ENCODE measurements at regions not wholly inside any gene's neighbourhood (a gene's known extent, or its start where the extent isn't known, plus 50 kb on each side); places are given as distances from the start of the nearest gene placed in this dataset.

- no peak for DNase-seq (ENCODE audit: insufficient read length)
- FAIRE-seq, result no peak
- TF ChIP-seq TAF1 (IDR thresholded peaks at IDR 0.05; ENCODE audit: borderline replicate concordance, low read depth, low read length), result no peak
- no peak for TF ChIP-seq POLR2A (IDR thresholded peaks at IDR 0.05; ENCODE audit: low read depth, low read length)
Observed at GRCh38 chr1:187168297-187168696, 339.5 kb downstream of the PLA2G4A start.

GRCh38 chr1:187185389-187185788 is 356.6 kb downstream of the PLA2G4A start:
- no peak for FAIRE-seq
- no peak for DNase-seq (ENCODE audit: insufficient read length)
- no peak for TF ChIP-seq TAF1 (IDR thresholded peaks at IDR 0.05; ENCODE audit: borderline replicate concordance, low read depth, low read length)
- no peak for TF ChIP-seq POLR2A (IDR thresholded peaks at IDR 0.05; ENCODE audit: low read depth, low read length)
- TF ChIP-seq POLR2AphosphoS5 (IDR thresholded peaks at IDR 0.05; ENCODE audit: low read depth, low read length), result no peak

- no peak for FAIRE-seq
- TF ChIP-seq POLR2AphosphoS5 (IDR thresholded peaks at IDR 0.05; ENCODE audit: low read depth, low read length) (no peak), POLR2A (IDR thresholded peaks at IDR 0.05; ENCODE audit: low read depth, low read length) (no peak), TAF1 (IDR thresholded peaks at IDR 0.05; ENCODE audit: borderline replicate concordance, low read depth, low read length) (no peak)
- DNase-seq (ENCODE audit: insufficient read length), result no peak
Observed at GRCh38 chr1:187197685-187198084, 368.9 kb downstream of the PLA2G4A start.

- FAIRE-seq, result no peak
- DNase-seq (ENCODE audit: insufficient read length), result no peak
- TF ChIP-seq POLR2A (IDR thresholded peaks at IDR 0.05; ENCODE audit: low read depth, low read length) (no peak), POLR2AphosphoS5 (IDR thresholded peaks at IDR 0.05; ENCODE audit: low read depth, low read length) (no peak), TAF1 (IDR thresholded peaks at IDR 0.05; ENCODE audit: borderline replicate concordance, low read depth, low read length) (no peak)
Observed at GRCh38 chr1:187203257-187203656, 374.5 kb downstream of the PLA2G4A start.

- TF ChIP-seq POLR2AphosphoS5 (IDR thresholded peaks at IDR 0.05; ENCODE audit: low read depth, low read length) (no peak), TAF1 (IDR thresholded peaks at IDR 0.05; ENCODE audit: borderline replicate concordance, low read depth, low read length) (no peak), POLR2A (IDR thresholded peaks at IDR 0.05; ENCODE audit: low read depth, low read length) (no peak)
- DNase-seq (ENCODE audit: insufficient read length), result no peak
- no peak for FAIRE-seq
Observed at GRCh38 chr1:187212377-187212776, 383.6 kb downstream of the PLA2G4A start.

- no peak for FAIRE-seq
- DNase-seq (ENCODE audit: insufficient read length), result no peak
- no peak for TF ChIP-seq TAF1 (IDR thresholded peaks at IDR 0.05; ENCODE audit: borderline replicate concordance, low read depth, low read length)
- TF ChIP-seq POLR2AphosphoS5 (IDR thresholded peaks at IDR 0.05; ENCODE audit: low read depth, low read length), result no peak
- TF ChIP-seq POLR2A (IDR thresholded peaks at IDR 0.05; ENCODE audit: low read depth, low read length), result no peak
Observed at GRCh38 chr1:187226396-187226795, 397.6 kb downstream of the PLA2G4A start.

GRCh38 chr1:187228790-187229189 is 400.0 kb downstream of the PLA2G4A start:
- TF ChIP-seq POLR2A (IDR thresholded peaks at IDR 0.05; ENCODE audit: low read depth, low read length) (no peak), TAF1 (IDR thresholded peaks at IDR 0.05; ENCODE audit: borderline replicate concordance, low read depth, low read length) (no peak), POLR2AphosphoS5 (IDR thresholded peaks at IDR 0.05; ENCODE audit: low read depth, low read length) (no peak)
- DNase-seq (ENCODE audit: insufficient read length) (no peak), FAIRE-seq (no peak)

- FAIRE-seq (no peak), DNase-seq (ENCODE audit: insufficient read length) (no peak)
- TF ChIP-seq TAF1 (IDR thresholded peaks at IDR 0.05; ENCODE audit: borderline replicate concordance, low read depth, low read length) (no peak), POLR2A (IDR thresholded peaks at IDR 0.05; ENCODE audit: low read depth, low read length) (no peak), POLR2AphosphoS5 (IDR thresholded peaks at IDR 0.05; ENCODE audit: low read depth, low read length) (no peak)
Observed at GRCh38 chr1:187229496-187229895, 400.7 kb downstream of the PLA2G4A start.

- DNase-seq (ENCODE audit: insufficient read length) (no peak), FAIRE-seq (no peak)
- no peak for TF ChIP-seq POLR2AphosphoS5 (IDR thresholded peaks at IDR 0.05; ENCODE audit: low read depth, low read length)
- no peak for TF ChIP-seq TAF1 (IDR thresholded peaks at IDR 0.05; ENCODE audit: borderline replicate concordance, low read depth, low read length)
- TF ChIP-seq POLR2A (IDR thresholded peaks at IDR 0.05; ENCODE audit: low read depth, low read length), result no peak
Observed at GRCh38 chr1:187234706-187235105, 406.0 kb downstream of the PLA2G4A start.

GRCh38 chr1:187236199-187236598 is 407.4 kb downstream of the PLA2G4A start:
- FAIRE-seq (no peak), DNase-seq (ENCODE audit: insufficient read length) (no peak)
- TF ChIP-seq POLR2A (IDR thresholded peaks at IDR 0.05; ENCODE audit: low read depth, low read length) (no peak), POLR2AphosphoS5 (IDR thresholded peaks at IDR 0.05; ENCODE audit: low read depth, low read length) (no peak), TAF1 (IDR thresholded peaks at IDR 0.05; ENCODE audit: borderline replicate concordance, low read depth, low read length) (no peak)

- no peak for DNase-seq (ENCODE audit: insufficient read length)
Observed at GRCh38 chr1:187236676-187237075, 407.9 kb downstream of the PLA2G4A start.

GRCh38 chr1:187237542-187237941 is 408.8 kb downstream of the PLA2G4A start:
- FAIRE-seq, result no peak
- TF ChIP-seq POLR2AphosphoS5 (IDR thresholded peaks at IDR 0.05; ENCODE audit: low read depth, low read length), result no peak
- no peak for TF ChIP-seq TAF1 (IDR thresholded peaks at IDR 0.05; ENCODE audit: borderline replicate concordance, low read depth, low read length)
- TF ChIP-seq POLR2A (IDR thresholded peaks at IDR 0.05; ENCODE audit: low read depth, low read length), result no peak
- no peak for DNase-seq (ENCODE audit: insufficient read length)

More at GRCh38 chr1:187236676-187237075, 407.9 kb downstream of the PLA2G4A start:
- no peak for TF ChIP-seq POLR2AphosphoS5 (IDR thresholded peaks at IDR 0.05; ENCODE audit: low read depth, low read length)
- no peak for FAIRE-seq

- no peak for DNase-seq (ENCODE audit: insufficient read length)
- TF ChIP-seq TAF1 (IDR thresholded peaks at IDR 0.05; ENCODE audit: borderline replicate concordance, low read depth, low read length) (no peak), POLR2A (IDR thresholded peaks at IDR 0.05; ENCODE audit: low read depth, low read length) (no peak), POLR2AphosphoS5 (IDR thresholded peaks at IDR 0.05; ENCODE audit: low read depth, low read length) (no peak)
- no peak for FAIRE-seq
Observed at GRCh38 chr1:187241971-187242370, 413.2 kb downstream of the PLA2G4A start.

All from GM12892 (cell line).